ENCODE measurements at regions not wholly inside any gene's neighbourhood (a gene's known extent, or its start where the extent isn't known, plus 50 kb on each side); places are given as distances from the start of the nearest gene placed in this dataset.

GRCh38 chr15:79204886-79205675, 77.4 kb upstream of the ANKRD34C start:
- Histone ChIP-seq H3K36me3 (replicated peaks; ENCODE audit: insufficient read depth, low read length) (no peaks in the 10 kb centered on the region), H3K27me3 (replicated peaks; ENCODE audit: insufficient read depth, low read length) (no peaks in the 10 kb centered on the region), H3K4me1 (ENCODE audit: low read length) (no peaks in the 10 kb centered on the region), H3K27ac (ENCODE audit: low read length) (no peak overlapping the region), H3K4me2 (ENCODE audit: low read depth, low read length) (no peak overlapping the region), H3K4me3 (ENCODE audit: low read length) (no peak overlapping the region), H3K9me3 (replicated peaks; ENCODE audit: insufficient read depth, low read length) (no peaks in the 10 kb centered on the region), H3K79me2 (ENCODE audit: low read length) (no peaks in the 10 kb centered on the region), H2AFZ (ENCODE audit: low read length) (no peak overlapping the region), H4K20me1 (ENCODE audit: insufficient read depth, low read length) (no peaks in the 10 kb centered on the region), H3F3A (ENCODE audit: insufficient read depth, low read length) (no peaks in the 10 kb centered on the region), H3K9ac (ENCODE audit: low read length) (no peak overlapping the region), H3K9me2 (replicated peaks; ENCODE audit: insufficient read depth, low read length) (no peaks in the 10 kb centered on the region)
- TF ChIP-seq, protein P1, sequence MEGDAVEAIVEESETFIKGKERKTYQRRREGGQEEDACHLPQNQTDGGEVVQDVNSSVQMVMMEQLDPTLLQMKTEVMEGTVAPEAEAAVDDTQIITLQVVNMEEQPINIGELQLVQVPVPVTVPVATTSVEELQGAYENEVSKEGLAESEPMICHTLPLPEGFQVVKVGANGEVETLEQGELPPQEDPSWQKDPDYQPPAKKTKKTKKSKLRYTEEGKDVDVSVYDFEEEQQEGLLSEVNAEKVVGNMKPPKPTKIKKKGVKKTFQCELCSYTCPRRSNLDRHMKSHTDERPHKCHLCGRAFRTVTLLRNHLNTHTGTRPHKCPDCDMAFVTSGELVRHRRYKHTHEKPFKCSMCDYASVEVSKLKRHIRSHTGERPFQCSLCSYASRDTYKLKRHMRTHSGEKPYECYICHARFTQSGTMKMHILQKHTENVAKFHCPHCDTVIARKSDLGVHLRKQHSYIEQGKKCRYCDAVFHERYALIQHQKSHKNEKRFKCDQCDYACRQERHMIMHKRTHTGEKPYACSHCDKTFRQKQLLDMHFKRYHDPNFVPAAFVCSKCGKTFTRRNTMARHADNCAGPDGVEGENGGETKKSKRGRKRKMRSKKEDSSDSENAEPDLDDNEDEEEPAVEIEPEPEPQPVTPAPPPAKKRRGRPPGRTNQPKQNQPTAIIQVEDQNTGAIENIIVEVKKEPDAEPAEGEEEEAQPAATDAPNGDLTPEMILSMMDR (IDR thresholded peaks at IDR 0.05; ENCODE audit: low read length): no peak
- TF ChIP-seq EZH2 (optimal IDR thresholded peaks at IDR 0.05; ENCODE audit: low read depth, low read length): no peak
- TF ChIP-seq EZH2phosphoT487 (IDR thresholded peaks at IDR 0.05; ENCODE audit: low read length): no peak
- no peak for DNase-seq

- no peaks in the 10 kb centered on the region for H3K27me3 ChIP-seq (replicated peaks; ENCODE audit: insufficient read depth, low read length)
These were observed 84.1 kb upstream of the ANKRD34C start for GRCh38 chr15:79198461-79198860.

GRCh38 chr15:79197285-79197684, 85.2 kb upstream of the ANKRD34C start:
- no peak overlapping the region for H2AFZ ChIP-seq (ENCODE audit: low read length)
- H3K36me3 ChIP-seq (replicated peaks; ENCODE audit: insufficient read depth, low read length): no peaks in the 10 kb centered on the region
- TF ChIP-seq, protein P1 (IDR thresholded peaks at IDR 0.05; ENCODE audit: low read length): no peak
- TF ChIP-seq EZH2phosphoT487 (IDR thresholded peaks at IDR 0.05; ENCODE audit: low read length): no peak
- TF ChIP-seq EZH2 (optimal IDR thresholded peaks at IDR 0.05; ENCODE audit: low read depth, low read length): no peak
- H3K9me3 ChIP-seq (replicated peaks; ENCODE audit: insufficient read depth, low read length): no peaks in the 10 kb centered on the region
- H3K4me3 ChIP-seq (ENCODE audit: low read length): no peak overlapping the region
- H3K9ac ChIP-seq (ENCODE audit: low read length): no peak overlapping the region
- no peaks in the 10 kb centered on the region for H3K9me2 ChIP-seq (replicated peaks; ENCODE audit: insufficient read depth, low read length)
- no peaks in the 10 kb centered on the region for H4K20me1 ChIP-seq (ENCODE audit: insufficient read depth, low read length)
- H3K4me1 ChIP-seq (ENCODE audit: low read length): peaks cover 34% of the 10 kb centered on the region
- H3K27me3 ChIP-seq (replicated peaks; ENCODE audit: insufficient read depth, low read length): no peaks in the 10 kb centered on the region
- no peak overlapping the region for H3K4me2 ChIP-seq (ENCODE audit: low read depth, low read length)
- DNase-seq: no peak
- H3K79me2 ChIP-seq (ENCODE audit: low read length): no peaks in the 10 kb centered on the region
- H3F3A ChIP-seq (ENCODE audit: insufficient read depth, low read length): peaks cover 8% of the 10 kb centered on the region
- H3K27ac ChIP-seq (ENCODE audit: low read length): no peak overlapping the region

More at GRCh38 chr15:79198461-79198860, 84.1 kb upstream of the ANKRD34C start:
- no peaks in the 10 kb centered on the region for H3K79me2 ChIP-seq (ENCODE audit: low read length)
- no peaks in the 10 kb centered on the region for H3K36me3 ChIP-seq (replicated peaks; ENCODE audit: insufficient read depth, low read length)
- H3K4me3 ChIP-seq (ENCODE audit: low read length): no peak overlapping the region
- H3K9me2 ChIP-seq (replicated peaks; ENCODE audit: insufficient read depth, low read length): no peaks in the 10 kb centered on the region
- TF ChIP-seq EZH2 (optimal IDR thresholded peaks at IDR 0.05; ENCODE audit: low read depth, low read length) (no peak), EZH2phosphoT487 (IDR thresholded peaks at IDR 0.05; ENCODE audit: low read length) (no peak)
- TF ChIP-seq, protein P1 (IDR thresholded peaks at IDR 0.05; ENCODE audit: low read length): no peak
- no peak overlapping the region for H2AFZ ChIP-seq (ENCODE audit: low read length)
- H3K9me3 ChIP-seq (replicated peaks; ENCODE audit: insufficient read depth, low read length): no peaks in the 10 kb centered on the region
- no peak overlapping the region for H3K27ac ChIP-seq (ENCODE audit: low read length)
- DNase-seq: no peak
- H4K20me1 ChIP-seq (ENCODE audit: insufficient read depth, low read length): no peaks in the 10 kb centered on the region
- no peak overlapping the region for H3K9ac ChIP-seq (ENCODE audit: low read length)
- H3K4me1 ChIP-seq (ENCODE audit: low read length): peaks cover 22% of the 10 kb centered on the region
- H3F3A ChIP-seq (ENCODE audit: insufficient read depth, low read length): no peaks in the 10 kb centered on the region
- no peak overlapping the region for H3K4me2 ChIP-seq (ENCODE audit: low read depth, low read length)

All from MM.1S (cell line).